ENCODE measurements at regions not wholly inside any gene's neighbourhood (a gene's known extent, or its start where the extent isn't known, plus 50 kb on each side); places are given as distances from the start of the nearest gene placed in this dataset.
"Not testable (repeated sequence)": the region's sequence is repeated elsewhere in the genome, so short reads cannot be mapped to it uniquely, and the experiment has no call there.

- not testable (repeated sequence) for DNase-seq (ENCODE audit: low spot score)
Observed at GRCh38 chr15:53923741-53924140, 54.5 kb upstream of the UNC13C start.

- no peak for DNase-seq (ENCODE audit: low spot score)
Observed at GRCh38 chr15:53918180-53919079, 59.8 kb upstream of the UNC13C start.

GRCh38 chr15:53917109-53917508 is 61.1 kb upstream of the UNC13C start:
- DNase-seq (ENCODE audit: low spot score): no peak

GRCh38 chr15:53911431-53911830 is 66.8 kb upstream of the UNC13C start:
- DNase-seq (ENCODE audit: low spot score): no peak

- DNase-seq (ENCODE audit: low spot score): no peak
Observed at GRCh38 chr15:53910852-53911251, 67.4 kb upstream of the UNC13C start.

- no peak for DNase-seq (ENCODE audit: low spot score)
Observed at GRCh38 chr15:53910236-53910849, 67.9 kb upstream of the UNC13C start.

- DNase-seq (ENCODE audit: low spot score): no peak
Observed at GRCh38 chr15:53903129-53903528, 75.1 kb upstream of the UNC13C start.

- DNase-seq (ENCODE audit: low spot score): not testable (repeated sequence)
Observed at GRCh38 chr15:53893468-53893867, 84.8 kb upstream of the UNC13C start.

- not testable (repeated sequence) for DNase-seq (ENCODE audit: low spot score)
Observed at GRCh38 chr15:53891862-53892261, 86.4 kb upstream of the UNC13C start.

- DNase-seq (ENCODE audit: low spot score): no peak
Observed at GRCh38 chr15:53884441-53884840, 93.8 kb upstream of the UNC13C start.

- DNase-seq (ENCODE audit: low spot score): no peak
Observed at GRCh38 chr15:53882311-53882710, 95.9 kb upstream of the UNC13C start.

- DNase-seq (ENCODE audit: low spot score): peak; percentile 13
Observed at GRCh38 chr15:53880357-53880756, 97.9 kb upstream of the UNC13C start.

GRCh38 chr15:53875711-53876110 is 102.5 kb upstream of the UNC13C start:
- no peak for DNase-seq (ENCODE audit: low spot score)

GRCh38 chr15:53875139-53875538 is 103.1 kb upstream of the UNC13C start:
- DNase-seq (ENCODE audit: low spot score): no peak

- DNase-seq (ENCODE audit: low spot score): peak; percentile 46
Observed at GRCh38 chr15:53872410-53872809, 105.8 kb upstream of the UNC13C start.

GRCh38 chr15:53869806-53870073 is 108.5 kb upstream of the UNC13C start:
- no peak for DNase-seq (ENCODE audit: low spot score)

- DNase-seq (ENCODE audit: low spot score): no peak
Observed at GRCh38 chr15:53869044-53869805, 109.0 kb upstream of the UNC13C start.

GRCh38 chr15:53862386-53862785 is 102.9 kb upstream of the WDR72 start:
- DNase-seq (ENCODE audit: low spot score): no peak

GRCh38 chr15:53861792-53862191 is 102.3 kb upstream of the WDR72 start:
- no peak for DNase-seq (ENCODE audit: low spot score)

GRCh38 chr15:53851110-53851848 is 91.8 kb upstream of the WDR72 start:
- DNase-seq (ENCODE audit: low spot score): no peak

- no peak for DNase-seq (ENCODE audit: low spot score)
Observed at GRCh38 chr15:53847745-53848144, 88.3 kb upstream of the WDR72 start.

GRCh38 chr15:53844634-53845033 is 85.2 kb upstream of the WDR72 start:
- DNase-seq (ENCODE audit: low spot score): no peak
